Esophagus squamous epithelium (tissue), 4 donors: ENCODE measurements at regions not wholly inside any gene's neighbourhood (a gene's known extent, or its start where the extent isn't known, plus 50 kb on each side); places are given as distances from the start of the nearest gene placed in this dataset.

Experiments used
- CTCF ChIP-seq, 6 experiments: fragments of 450-650 bp in 4 of 6; fragments of 200-600 bp in 2 of 6; sonication (generic) in 2 of 6; IDR thresholded peaks; one replicate each; pipeline ENCODE4 v1.5.1; 2016 to 2019; ENCODE audit warnings: antibody characterized with exemption in 6 of 6, mild to moderate bottlenecking in 4 of 6, moderate library complexity in 4 of 6
- POLR2A ChIP-seq, 4 donors: fragments of 450-650 bp; IDR thresholded peaks; one replicate each; pipeline ENCODE4 v1.6.1; 2017; ENCODE audit warnings: antibody characterized with exemption in 4 of 4, mild to moderate bottlenecking in 4 of 4, moderate library complexity in 3 of 4

GRCh38 chr21:35948982-35949381 lies 111.3 kb downstream of the SETD4 start:
- TF ChIP-seq POLR2A (IDR thresholded peaks at IDR 0.05) = no peak
- TF ChIP-seq CTCF (IDR thresholded peaks at IDR 0.05) = no peak
